PC-9 (cell line): ENCODE measurements at regions not wholly inside any gene's neighbourhood (a gene's known extent, or its start where the extent isn't known, plus 50 kb on each side); places are given as distances from the start of the nearest gene placed in this dataset.
"Not testable (repeated sequence)": the region's sequence is repeated elsewhere in the genome, so short reads cannot be mapped to it uniquely, and the experiment has no call there.

Experiments used
- BruUV-seq: library from RNA; stranded (reverse); fragments of 400-500 nt; replicated peaks from 2 replicates; lab custom pipeline; 2021; lab: Mats Ljungman, UMichigan
- CTCF ChIA-PET: fragments of 300-600 bp; sonication (Branson Sonifier 250); formaldehyde crosslinking; loops from one replicate; lab custom pipeline; 2022; ENCODE audit warnings: antibody characterized with exemption; lab: Charles Lee
- POLR2A ChIA-PET: fragments of 300-600 bp; sonication (Branson Sonifier 250); formaldehyde crosslinking; loops from one replicate; lab custom pipeline; 2022; ENCODE audit warnings: antibody characterized with exemption; ENCODE audit not compliant: unreplicated experiment; lab: Charles Lee
- DNase-seq, 2 experiments: peaks; one replicate each; pipeline versions ENCODE4 v3.0.0 to v3.0.0-alpha.2; 2015 to 2022; ENCODE audit warnings: mixed read lengths in 1 of 2
- H2AFZ ChIP-seq: fragments of 200-600 bp; sonication (generic); 2 replicates; pipeline ENCODE4 v1.8.1; 2017; ENCODE audit warnings: antibody characterized with exemption
- H3F3A ChIP-seq: fragments of 200-600 bp; sonication (generic); 2 replicates; pipeline ENCODE4 v1.8.1; 2017; ENCODE audit warnings: antibody characterized with exemption, mild to moderate bottlenecking, low read depth; ENCODE audit not compliant: insufficient read depth
- H3K27ac ChIP-seq: fragments of 200-600 bp; sonication (generic); 2 replicates; pipeline ENCODE4 v1.6.1; 2016; ENCODE audit warnings: mixed run types
- H3K27me3 ChIP-seq: fragments of 200-600 bp; sonication (generic); 2 replicates; pipeline ENCODE4 v1.6.1; 2016; ENCODE audit warnings: low read depth, mixed run types; ENCODE audit not compliant: insufficient read depth
- H3K36me3 ChIP-seq: fragments of 200-600 bp; sonication (generic); 2 replicates; pipeline ENCODE4 v1.6.1; 2016; ENCODE audit warnings: low read depth, mixed run types
- H3K4me1 ChIP-seq: fragments of 200-600 bp; sonication (generic); replicated peaks from 2 replicates; pipeline ENCODE4 v1.6.1; 2016; ENCODE audit warnings: mixed run types; ENCODE audit not compliant: insufficient read depth
- H3K4me2 ChIP-seq: fragments of 200-600 bp; sonication (generic); 2 replicates; pipeline ENCODE4 v1.6.1; 2017; ENCODE audit warnings: mixed run types
- H3K4me3 ChIP-seq: fragments of 200-600 bp; sonication (generic); 2 replicates; pipeline ENCODE4 v1.6.1; 2016; ENCODE audit warnings: mixed run types
- H3K79me2 ChIP-seq: fragments of 200-600 bp; sonication (generic); 2 replicates; pipeline ENCODE4 v1.6.1; 2017; ENCODE audit warnings: low read depth, mixed run types
- H3K9me2 ChIP-seq: fragments of 200-600 bp; sonication (generic); 2 replicates; pipeline ENCODE4 v1.8.1; 2017; ENCODE audit warnings: mild to moderate bottlenecking; ENCODE audit not compliant: insufficient read depth
- H3K9me3 ChIP-seq: fragments of 200-600 bp; sonication (generic); 2 replicates; pipeline ENCODE4 v1.8.1; 2016; ENCODE audit warnings: low read depth; ENCODE audit not compliant: insufficient read depth
- H4K20me1 ChIP-seq: fragments of 200-600 bp; sonication (generic); 2 replicates; pipeline ENCODE4 v1.8.1; 2017; ENCODE audit not compliant: insufficient read depth
- EZH2 ChIP-seq: fragments of 200-600 bp; sonication (generic); IDR thresholded peaks from 2 replicates; pipeline ENCODE4 v1.8.0; 2017; ENCODE audit warnings: antibody characterized with exemption, low read depth
- intact Hi-C: fragments of 100-400 bp; cut with micrococcal nuclease; formaldehyde crosslinking; loops from one replicate; pipeline ENCODE4 v1.10.0; 2022; ENCODE audit not compliant: unreplicated experiment
- TF ChIP-seq, protein P1 (sequence below): fragments of 200-600 bp; sonication (generic); conservative IDR thresholded peaks from 2 replicates; pipeline ENCODE4 v1.6.1; 2017; ENCODE audit warnings: mixed run types, antibody characterized with exemption, mild to moderate bottlenecking, moderate library complexity

GRCh38 chr7:113504142-113504541 lies 385.8 kb upstream of the SMIM30 start:
- H2AFZ ChIP-seq: no peak overlapping the region
- no peak for DNase-seq
- no peaks in the 10 kb centered on the region; the same call in 1 of the 2 replicates for H3K9me2 ChIP-seq
- no peak overlapping the region for H3K4me3 ChIP-seq
- no TSS peak for BruUV-seq
- no peaks in the 10 kb centered on the region for H3K9me3 ChIP-seq
- no peaks in the 10 kb centered on the region for H4K20me1 ChIP-seq
- POLR2A ChIA-PET: no interaction called here
- CTCF ChIA-PET: no interaction called here
- H3K27ac ChIP-seq: no peak overlapping the region
- H3K79me2 ChIP-seq: no peaks in the 10 kb centered on the region
- no peak overlapping the region for H3K4me2 ChIP-seq
- H3K4me1 ChIP-seq: no peaks in the 10 kb centered on the region
- intact Hi-C loops: no loop called here
- no peaks in the 10 kb centered on the region for H3K27me3 ChIP-seq
- no peaks in the 10 kb centered on the region for H3K36me3 ChIP-seq
- H3F3A ChIP-seq: no peaks in the 10 kb centered on the region
- TF ChIP-seq, protein P1, sequence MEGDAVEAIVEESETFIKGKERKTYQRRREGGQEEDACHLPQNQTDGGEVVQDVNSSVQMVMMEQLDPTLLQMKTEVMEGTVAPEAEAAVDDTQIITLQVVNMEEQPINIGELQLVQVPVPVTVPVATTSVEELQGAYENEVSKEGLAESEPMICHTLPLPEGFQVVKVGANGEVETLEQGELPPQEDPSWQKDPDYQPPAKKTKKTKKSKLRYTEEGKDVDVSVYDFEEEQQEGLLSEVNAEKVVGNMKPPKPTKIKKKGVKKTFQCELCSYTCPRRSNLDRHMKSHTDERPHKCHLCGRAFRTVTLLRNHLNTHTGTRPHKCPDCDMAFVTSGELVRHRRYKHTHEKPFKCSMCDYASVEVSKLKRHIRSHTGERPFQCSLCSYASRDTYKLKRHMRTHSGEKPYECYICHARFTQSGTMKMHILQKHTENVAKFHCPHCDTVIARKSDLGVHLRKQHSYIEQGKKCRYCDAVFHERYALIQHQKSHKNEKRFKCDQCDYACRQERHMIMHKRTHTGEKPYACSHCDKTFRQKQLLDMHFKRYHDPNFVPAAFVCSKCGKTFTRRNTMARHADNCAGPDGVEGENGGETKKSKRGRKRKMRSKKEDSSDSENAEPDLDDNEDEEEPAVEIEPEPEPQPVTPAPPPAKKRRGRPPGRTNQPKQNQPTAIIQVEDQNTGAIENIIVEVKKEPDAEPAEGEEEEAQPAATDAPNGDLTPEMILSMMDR: no peak
- no peak for TF ChIP-seq EZH2

- DNase-seq, H3K4me2 ChIP-seq, POLR2A ChIA-PET, H3K4me1 ChIP-seq, H3K36me3 ChIP-seq, H3K79me2 ChIP-seq, BruUV-seq, CTCF ChIA-PET, H3K9me2 ChIP-seq, H3K4me3 ChIP-seq, H3F3A ChIP-seq, H3K27me3 ChIP-seq, H3K27ac ChIP-seq, intact Hi-C loops, H4K20me1 ChIP-seq, H3K9me3 ChIP-seq, H2AFZ ChIP-seq: not testable (repeated sequence)
These were observed 378.2 kb upstream of the SMIM30 start for GRCh38 chr7:113496586-113496985.

DNA sequence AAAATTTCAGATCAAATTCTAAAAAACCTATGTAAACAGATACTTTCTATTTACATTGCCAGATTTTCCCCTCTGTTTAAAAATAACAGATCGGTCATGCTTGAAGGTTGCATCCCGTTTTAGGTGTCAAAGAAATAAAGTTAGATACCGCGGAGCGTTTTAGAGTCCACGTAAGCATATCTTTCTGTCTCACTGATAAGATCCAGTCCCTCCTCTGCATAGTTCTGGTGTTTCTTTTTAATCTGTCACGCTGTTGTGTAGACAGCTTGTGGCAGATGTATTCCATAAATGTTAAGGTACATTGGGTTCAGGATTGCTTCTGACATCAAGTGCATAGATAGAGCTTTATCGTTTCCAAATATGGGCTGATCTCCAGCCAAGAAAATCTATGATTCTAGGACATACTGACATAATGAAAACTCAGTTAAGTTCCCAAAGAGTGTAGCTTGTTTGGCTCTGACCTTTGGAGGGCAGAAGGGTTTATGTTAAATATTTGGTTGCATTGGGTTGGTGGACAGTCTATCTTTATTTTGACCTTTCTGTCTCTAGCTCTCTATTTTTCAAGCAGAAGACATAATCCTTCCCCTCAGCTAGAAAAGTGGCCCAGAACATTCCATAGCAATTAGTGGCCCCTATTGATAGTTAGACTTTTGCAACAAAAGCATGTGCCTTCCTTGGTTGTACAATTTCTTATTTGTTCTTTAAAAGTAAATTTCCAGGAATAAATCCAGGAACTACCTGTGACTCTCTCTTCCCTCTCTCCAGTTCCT lies 376.6 kb upstream of the SMIM30 start:
- BruUV-seq, CTCF ChIA-PET, H3K4me2 ChIP-seq, H3K9me2 ChIP-seq, H3K9me3 ChIP-seq, intact Hi-C loops, DNase-seq, H3K4me3 ChIP-seq, H3F3A ChIP-seq, H3K79me2 ChIP-seq, H2AFZ ChIP-seq, POLR2A ChIA-PET, H3K27ac ChIP-seq, H3K4me1 ChIP-seq, H4K20me1 ChIP-seq, H3K27me3 ChIP-seq, H3K36me3 ChIP-seq: not testable (repeated sequence)

- no peaks in the 10 kb centered on the region for H3K9me3 ChIP-seq
- H3K4me3 ChIP-seq: no peak overlapping the region
- no peak overlapping the region for H3K4me2 ChIP-seq
- no TSS peak for BruUV-seq
- no peaks in the 10 kb centered on the region for H3K79me2 ChIP-seq
- H3K36me3 ChIP-seq: no peaks in the 10 kb centered on the region
- no peak for TF ChIP-seq EZH2
- no peak overlapping the region for H2AFZ ChIP-seq
- no peak for DNase-seq
- H3K4me1 ChIP-seq: no peaks in the 10 kb centered on the region
- intact Hi-C loops: no loop called here
- ChIA-PET CTCF (no interaction called here), POLR2A (no interaction called here)
- H3F3A ChIP-seq: no peaks in the 10 kb centered on the region
- no peaks in the 10 kb centered on the region for H4K20me1 ChIP-seq
- no peak overlapping the region for H3K27ac ChIP-seq
- no peaks in the 10 kb centered on the region for H3K27me3 ChIP-seq
- H3K9me2 ChIP-seq: no peaks in the 10 kb centered on the region
These were observed 373.0 kb upstream of the SMIM30 start for GRCh38 chr7:113491305-113491704.
